Dermis blood vessel endothelial cell (primary cell): ENCODE measurements at regions not wholly inside any gene's neighbourhood (a gene's known extent, or its start where the extent isn't known, plus 50 kb on each side); places are given as distances from the start of the nearest gene placed in this dataset.
"Not testable (repeated sequence)": the region's sequence is repeated elsewhere in the genome, so short reads cannot be mapped to it uniquely, and the experiment has no call there.

Experiments
- DNase-seq: peaks from one replicate; pipeline ENCODE4 v3.0.0; 2010

- DNase-seq = no peak
Measured at GRCh38 chr4:92012899-92013867, 290.6 kb upstream of the GRID2 start.

GRCh38 chr4:92014067-92014466, 289.7 kb upstream of the GRID2 start:
- DNase-seq = no peak

GRCh38 chr4:92021203-92021602, 282.6 kb upstream of the GRID2 start:
- DNase-seq = no peak

- no peak for DNase-seq
Measured at GRCh38 chr4:92021788-92022187, 282.0 kb upstream of the GRID2 start.

GRCh38 chr4:92028830-92029229, 274.9 kb upstream of the GRID2 start:
- DNase-seq = not testable (repeated sequence)

GRCh38 chr4:92031825-92032224, 271.9 kb upstream of the GRID2 start:
- DNase-seq = no peak

GRCh38 chr4:92035666-92036065, 268.1 kb upstream of the GRID2 start:
- DNase-seq = no peak

- DNase-seq = no peak
Measured at GRCh38 chr4:92045718-92046117, 258.0 kb upstream of the GRID2 start.

GRCh38 chr4:92047209-92047875, 256.4 kb upstream of the GRID2 start:
- DNase-seq = no peak

- no peak for DNase-seq
Measured at GRCh38 chr4:92050875-92051274, 252.9 kb upstream of the GRID2 start.

GRCh38 chr4:92059615-92060014, 244.2 kb upstream of the GRID2 start:
- DNase-seq = no peak

- DNase-seq = no peak
Measured at GRCh38 chr4:92060333-92060732, 243.4 kb upstream of the GRID2 start.

GRCh38 chr4:92064574-92064973, 239.2 kb upstream of the GRID2 start:
- DNase-seq = no peak

- no peak for DNase-seq
Measured at GRCh38 chr4:92066485-92066884, 237.3 kb upstream of the GRID2 start.

GRCh38 chr4:92071587-92071986, 232.2 kb upstream of the GRID2 start:
- no peak for DNase-seq

- no peak for DNase-seq
Measured at GRCh38 chr4:92074839-92075238, 228.9 kb upstream of the GRID2 start.

- DNase-seq = no peak
Measured at GRCh38 chr4:92090887-92091286, 212.9 kb upstream of the GRID2 start.

- DNase-seq = no peak
Measured at GRCh38 chr4:92091335-92091734, 212.4 kb upstream of the GRID2 start.

- no peak for DNase-seq
Measured at GRCh38 chr4:92099861-92100260, 203.9 kb upstream of the GRID2 start.

GRCh38 chr4:92100975-92101374, 202.8 kb upstream of the GRID2 start:
- DNase-seq = no peak

GRCh38 chr4:92101737-92102172, 202.0 kb upstream of the GRID2 start:
- no peak for DNase-seq

- DNase-seq = no peak
Measured at GRCh38 chr4:92104506-92104905, 199.3 kb upstream of the GRID2 start.

- DNase-seq = no peak
Measured at GRCh38 chr4:92106816-92107215, 196.9 kb upstream of the GRID2 start.

GRCh38 chr4:92111493-92111892, 192.3 kb upstream of the GRID2 start:
- DNase-seq = no peak
